Left ventricle myocardium superior (tissue), 1 donor: ENCODE measurements at regions not wholly inside any gene's neighbourhood (a gene's known extent, or its start where the extent isn't known, plus 50 kb on each side); places are given as distances from the start of the nearest gene placed in this dataset.

ENCODE experiments used
- ATAC-seq: fragments of 200-7000 bp; cut with Tn5 transposase; one replicate; pipeline ENCODE4 v1.9.1; 2020; ENCODE audit warnings: mild to moderate bottlenecking, moderate library complexity
- DNase-seq: peaks from one replicate; pipeline ENCODE4 v3.0.0-alpha.2; 2020
- intact Hi-C: fragments of 100-400 bp; cut with micrococcal nuclease; formaldehyde crosslinking; loops from one replicate; pipeline ENCODE4 v1.11.0; 2022
- donor health status: DM: no; HTN: yes; CAD: no; lungs with severe emphysema.

- ATAC-seq (no peak), DNase-seq (no peak)
- intact Hi-C loops = no loop called here
Measured at GRCh38 chr4:36394352-36394903, 113.0 kb downstream of the DTHD1 start.

GRCh38 chr4:36399762-36400353 is 118.4 kb downstream of the DTHD1 start:
- ATAC-seq (no peak), DNase-seq (no peak)
- intact Hi-C loops = no loop called here

DNA sequence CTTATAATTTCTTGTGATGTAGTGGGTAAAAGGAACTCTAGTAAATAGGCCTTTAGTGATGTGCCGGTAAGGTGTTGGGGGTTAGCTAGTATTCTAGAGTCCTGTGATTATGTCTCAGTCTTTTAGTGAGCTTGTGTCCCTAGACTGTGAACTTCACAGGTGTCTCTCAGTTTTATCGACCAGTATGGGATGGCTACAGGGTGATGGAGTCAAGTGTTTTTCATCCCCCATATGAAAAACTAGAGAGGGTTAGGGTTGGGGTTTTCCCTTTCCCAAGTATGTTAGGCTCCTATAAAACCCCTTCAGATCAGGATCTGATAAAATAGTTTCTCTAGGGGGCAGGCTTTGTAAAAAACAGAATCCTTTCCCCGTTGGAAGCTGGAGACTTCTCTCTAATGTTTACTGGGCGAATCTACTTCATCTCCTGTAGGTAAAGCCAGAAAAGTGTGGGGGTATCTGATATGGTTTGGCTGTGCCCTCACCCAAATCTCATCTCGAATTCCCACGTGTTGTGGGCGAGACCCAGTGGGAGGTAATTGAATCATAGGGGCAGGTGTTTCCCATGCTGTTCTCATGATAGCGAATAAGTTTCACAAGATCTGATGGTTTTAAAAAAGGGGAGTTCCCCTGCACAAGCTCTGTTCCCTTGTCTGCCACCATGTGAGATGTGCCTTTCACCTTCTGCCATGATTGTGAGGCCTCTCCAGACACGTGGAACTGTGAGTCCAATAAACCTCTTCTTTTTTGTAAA is 120.8 kb downstream of the DTHD1 start:
- ATAC-seq = no peak

DNA sequence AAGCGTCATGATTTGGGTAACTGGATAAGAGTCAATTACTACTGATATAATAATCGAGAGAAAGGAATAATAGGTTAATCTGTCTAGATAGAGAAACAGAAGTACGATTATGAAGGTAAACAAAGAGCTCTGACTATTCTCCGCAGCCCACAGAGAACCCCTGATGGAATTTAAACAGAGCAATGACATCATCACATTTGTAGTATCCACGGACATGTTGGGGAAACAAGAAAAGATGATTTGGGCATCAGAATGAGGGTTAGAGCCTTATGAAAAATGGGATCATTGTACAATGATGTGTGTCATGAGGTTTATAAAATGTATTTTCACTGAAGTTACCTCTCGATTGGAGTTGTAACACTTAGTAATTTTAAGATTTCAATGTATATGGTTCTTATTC is 129.9 kb downstream of the DTHD1 start:
- intact Hi-C loops = no loop called here
- ATAC-seq = no peak

More for the DNA sequence above, 120.8 kb downstream of the DTHD1 start:
- intact Hi-C loops = no loop called here
- DNase-seq = no peak

DNA sequence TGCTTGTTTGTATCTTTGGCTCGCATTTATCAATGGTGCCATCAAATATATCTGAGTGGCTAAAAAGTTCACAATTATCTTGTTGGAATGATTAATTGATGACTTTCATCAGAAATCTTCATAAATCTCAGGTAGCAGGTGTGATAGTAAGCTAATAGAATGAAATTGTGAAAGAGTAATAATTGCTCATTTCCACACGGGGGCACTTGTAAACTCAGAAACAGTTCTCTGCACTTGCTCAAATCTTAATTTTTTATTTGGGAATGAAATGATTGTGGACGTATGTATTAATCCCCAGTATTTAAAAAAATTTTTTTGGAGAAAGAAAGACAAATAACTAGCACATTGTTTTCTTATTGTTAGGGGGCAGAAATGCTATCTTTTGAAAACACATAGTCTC is 132.8 kb downstream of the DTHD1 start:
- no peak for ATAC-seq
- intact Hi-C loops = no loop called here
- DNase-seq = no peak

More for the DNA sequence above, 129.9 kb downstream of the DTHD1 start:
- DNase-seq = no peak

DNA sequence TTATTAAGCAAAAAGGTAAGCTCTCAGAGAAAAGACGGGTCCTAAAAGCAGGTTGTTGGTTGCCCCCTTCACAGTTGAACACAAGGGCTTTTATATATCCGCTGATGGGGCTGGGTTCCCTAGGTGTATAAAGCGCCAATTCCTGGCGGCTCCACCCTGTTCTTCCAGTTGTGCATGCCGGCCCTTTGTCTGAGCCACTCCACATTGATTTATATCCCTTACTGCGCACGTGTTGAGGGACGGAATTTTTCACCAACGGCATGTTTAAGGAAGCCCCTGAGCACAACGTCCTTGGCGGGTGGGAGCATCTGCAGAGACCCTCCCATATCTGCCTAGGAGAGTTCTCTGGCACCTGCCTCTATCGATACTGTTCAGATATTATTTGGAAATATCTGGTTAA is 135.7 kb downstream of the DTHD1 start:
- DNase-seq = no peak

GRCh38 chr4:36420111-36420679 is 138.8 kb downstream of the DTHD1 start:
- no peak for DNase-seq
- no peak for ATAC-seq
- intact Hi-C loops = no loop called here

More for the DNA sequence above, 135.7 kb downstream of the DTHD1 start:
- intact Hi-C loops = no loop called here
- no peak for ATAC-seq

GRCh38 chr4:36422607-36423006 is 141.2 kb downstream of the DTHD1 start:
- no peak for ATAC-seq

GRCh38 chr4:36426741-36427140 is 145.3 kb downstream of the DTHD1 start:
- DNase-seq (no peak), ATAC-seq (no peak)
- intact Hi-C loops = no loop called here

More at GRCh38 chr4:36422607-36423006, 141.2 kb downstream of the DTHD1 start:
- intact Hi-C loops = no loop called here
- no peak for DNase-seq

DNA sequence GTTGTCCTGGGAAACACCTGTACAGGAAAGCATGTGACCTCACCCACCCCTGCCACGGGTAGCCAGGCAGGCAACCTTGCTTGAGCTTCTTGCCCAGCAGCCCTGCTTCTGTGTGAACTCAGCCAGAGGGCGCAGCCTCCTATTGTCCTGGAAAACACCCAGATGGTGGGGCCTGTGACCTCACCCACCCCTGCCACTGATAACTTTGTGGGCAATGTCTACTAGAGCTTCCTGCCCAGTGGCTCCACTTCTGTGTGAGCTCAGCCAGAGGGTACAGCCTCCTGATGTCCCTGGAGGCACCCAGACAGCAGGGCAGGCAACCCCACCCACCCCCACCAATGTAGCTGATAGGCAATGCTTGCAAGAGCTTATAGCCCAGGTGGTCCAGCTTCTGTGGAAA is 146.3 kb downstream of the DTHD1 start:
- no peak for ATAC-seq
- intact Hi-C loops = no loop called here
- no peak for DNase-seq

- ATAC-seq (no peak), DNase-seq (no peak)
- intact Hi-C loops = no loop called here
Measured at GRCh38 chr4:36432586-36432985, 151.2 kb downstream of the DTHD1 start.

DNA sequence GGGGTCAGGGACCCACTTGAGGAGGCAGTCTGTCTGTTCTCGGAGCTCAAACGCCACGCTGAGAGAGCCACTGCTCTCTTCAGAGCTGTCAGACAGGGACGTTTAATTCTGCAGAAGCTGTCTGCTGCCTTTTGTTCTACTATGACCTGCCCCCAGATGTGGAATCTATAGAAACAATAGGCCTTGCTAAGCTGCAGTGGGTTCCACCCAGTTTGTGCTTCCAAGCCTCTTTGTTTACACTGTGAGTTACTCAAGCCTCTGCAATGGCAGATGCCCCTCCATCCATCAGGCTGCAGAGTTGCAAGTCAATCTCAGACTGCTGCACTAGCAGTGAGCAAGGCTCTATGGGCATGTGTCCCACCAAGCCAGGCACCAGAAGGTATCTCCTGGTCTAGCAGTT is 158.1 kb downstream of the DTHD1 start:
- ATAC-seq (no peak), DNase-seq (no peak)
- intact Hi-C loops = no loop called here

- no peak for ATAC-seq
- DNase-seq = no peak
- intact Hi-C loops = no loop called here
Measured at GRCh38 chr4:36445480-36445879, 164.1 kb downstream of the DTHD1 start.

DNA sequence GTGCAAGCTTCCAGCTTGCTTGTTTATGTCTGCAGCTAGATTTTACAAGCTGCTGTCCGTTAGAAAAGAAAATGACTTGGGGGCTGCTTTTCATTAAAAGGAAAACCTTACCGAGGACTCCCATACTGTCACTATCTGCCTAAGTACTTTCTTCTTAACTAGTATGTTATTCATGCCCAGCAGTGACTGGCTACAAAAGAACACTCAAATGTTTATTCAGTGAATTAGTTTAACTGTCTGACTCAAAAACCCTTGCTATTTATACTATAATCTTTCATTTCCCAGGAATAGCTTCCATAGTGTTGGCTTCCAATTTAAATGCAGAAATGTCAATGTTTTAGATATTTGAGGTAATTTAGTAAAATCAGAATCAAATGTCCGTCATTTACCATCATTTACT is 164.9 kb downstream of the DTHD1 start:
- ATAC-seq = no peak
- no peak for DNase-seq
- intact Hi-C loops = no loop called here

DNA sequence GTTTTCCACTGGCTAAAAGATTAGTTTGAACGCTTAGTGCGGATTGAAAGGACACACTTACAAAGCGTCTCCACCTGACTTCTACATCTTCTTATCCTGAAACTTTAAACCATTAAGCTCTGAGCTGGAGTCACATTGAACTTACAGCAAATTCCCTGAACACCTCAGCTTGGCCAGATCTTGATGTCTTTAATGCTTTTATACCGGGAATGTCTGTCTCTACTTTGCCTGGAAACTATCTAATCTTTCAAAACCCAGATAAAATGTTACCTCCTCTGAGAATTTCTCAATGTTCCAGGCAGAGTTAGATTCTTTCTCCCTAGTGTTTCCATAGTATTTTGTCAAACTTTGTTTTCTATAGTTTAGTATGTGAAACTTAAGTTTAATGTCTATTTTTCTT is 179.9 kb downstream of the DTHD1 start:
- no peak for ATAC-seq
- DNase-seq = no peak
- intact Hi-C loops = no loop called here

GRCh38 chr4:36467670-36468069 is 186.3 kb downstream of the DTHD1 start:
- intact Hi-C loops = no loop called here
- ATAC-seq (no peak), DNase-seq (no peak)

DNA sequence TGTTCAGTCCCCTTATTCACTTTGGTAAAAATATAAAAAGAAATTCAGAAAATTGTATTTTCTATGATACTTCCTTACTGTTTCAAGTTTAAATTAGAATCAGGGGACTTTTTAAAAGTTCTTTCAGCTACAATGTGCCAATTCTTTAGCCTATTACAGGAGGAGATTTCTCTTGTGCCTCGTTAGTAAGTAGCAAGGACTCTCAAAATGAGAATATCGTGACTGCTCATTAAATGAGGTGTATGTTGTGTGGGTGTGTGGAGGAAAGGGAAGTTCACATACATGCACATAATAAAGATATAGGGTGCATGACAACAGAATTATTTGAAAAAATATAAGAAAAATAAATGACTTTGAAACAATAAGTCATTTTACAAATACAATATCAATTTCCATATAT is 190.5 kb downstream of the DTHD1 start:
- ATAC-seq (no peak), DNase-seq (no peak)
- intact Hi-C loops = no loop called here

- no peak for DNase-seq
- no peak for ATAC-seq
- intact Hi-C loops = no loop called here
Measured at GRCh38 chr4:36476135-36476534, 194.7 kb downstream of the DTHD1 start.

GRCh38 chr4:36477861-36478260 is 196.4 kb downstream of the DTHD1 start:
- intact Hi-C loops = no loop called here
- no peak for DNase-seq
- ATAC-seq = no peak

DNA sequence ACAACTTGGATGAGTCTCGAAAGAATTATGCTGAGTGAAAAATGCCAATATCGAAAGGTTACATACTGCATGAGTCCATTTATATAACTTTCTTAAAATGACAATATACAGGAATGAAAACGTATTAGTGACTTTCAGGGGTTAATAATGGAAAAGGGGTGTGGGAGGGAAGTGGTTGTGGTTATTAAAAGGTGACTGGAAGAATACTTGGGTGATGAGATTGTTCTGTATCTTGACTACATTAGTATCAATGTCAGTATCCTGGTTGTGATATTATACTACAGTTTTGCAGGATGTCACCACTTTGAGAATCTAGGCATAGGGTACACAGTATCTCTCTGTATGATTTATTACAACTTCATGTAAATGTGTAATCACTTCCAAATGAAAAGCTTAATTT is 204.5 kb downstream of the DTHD1 start:
- DNase-seq (no peak), ATAC-seq (no peak)
- intact Hi-C loops = no loop called here

- DNase-seq (no peak), ATAC-seq (no peak)
- intact Hi-C loops = no loop called here
Measured at GRCh38 chr4:36489798-36490197, 208.4 kb downstream of the DTHD1 start.
